HEK293 (cell line): ENCODE measurements at regions not wholly inside any gene's neighbourhood (a gene's known extent, or its start where the extent isn't known, plus 50 kb on each side); places are given as distances from the start of the nearest gene placed in this dataset.

Experiments
- ATF2 ChIP-seq: fragments of 450-650 bp; formaldehyde crosslinking; IDR thresholded peaks from 2 replicates; pipeline ENCODE4 v1.5.1; 2016; ENCODE audit warnings: missing biosample characterization, missing genetic modification characterization, low read depth
- GFI1B ChIP-seq: fragments of 450-650 bp; formaldehyde crosslinking; IDR thresholded peaks from 2 replicates; pipeline ENCODE4 v1.5.1; 2016; ENCODE audit warnings: missing biosample characterization, missing genetic modification characterization
- IKZF3 ChIP-seq: fragments of 450-650 bp; IDR thresholded peaks from 2 replicates; pipeline ENCODE4 v1.5.0; 2018; ENCODE audit warnings: missing biosample characterization, mild to moderate bottlenecking, missing genetic modification characterization, moderate library complexity
- KLF10 ChIP-seq: fragments of 450-650 bp; IDR thresholded peaks from 2 replicates; pipeline ENCODE4 v1.5.1; 2018; ENCODE audit warnings: missing biosample characterization, mild to moderate bottlenecking, missing genetic modification characterization
- KLF7 ChIP-seq: fragments of 450-650 bp; formaldehyde crosslinking; IDR thresholded peaks from 2 replicates; pipeline ENCODE4 v1.5.1; 2016; ENCODE audit warnings: missing biosample characterization, missing genetic modification characterization, borderline replicate concordance
- KLF8 ChIP-seq: fragments of 450-650 bp; formaldehyde crosslinking; IDR thresholded peaks from 2 replicates; pipeline ENCODE4 v1.5.1; 2016; ENCODE audit warnings: missing biosample characterization, missing genetic modification characterization
- REPIN1 ChIP-seq: fragments of 450-650 bp; formaldehyde crosslinking; IDR thresholded peaks from 2 replicates; pipeline ENCODE4 v1.5.1; 2017; ENCODE audit warnings: missing biosample characterization, missing genetic modification characterization, low read depth
- SP2 ChIP-seq: fragments of 450-650 bp; formaldehyde crosslinking; IDR thresholded peaks from 2 replicates; pipeline ENCODE4 v1.5.1; 2016; ENCODE audit warnings: missing biosample characterization, missing genetic modification characterization
- SP3 ChIP-seq: fragments of 450-650 bp; formaldehyde crosslinking; IDR thresholded peaks from 2 replicates; pipeline ENCODE4 v1.5.1; 2016; ENCODE audit warnings: missing biosample characterization, missing genetic modification characterization
- TRIM28 ChIP-seq: IDR thresholded peaks from 2 replicates; pipeline ENCODE4 v1.6.1; 2011; ENCODE audit warnings: low read length, control low read depth, borderline replicate concordance
- ZBTB8A ChIP-seq: fragments of 450-650 bp; formaldehyde crosslinking; IDR thresholded peaks from 2 replicates; pipeline ENCODE4 v1.5.1; 2016; ENCODE audit warnings: missing biosample characterization, missing genetic modification characterization
- ZNF24 ChIP-seq: fragments of 450-650 bp; formaldehyde crosslinking; IDR thresholded peaks from 2 replicates; pipeline ENCODE4 v1.5.1; 2016; ENCODE audit warnings: missing biosample characterization, missing genetic modification characterization
- ZNF335 ChIP-seq: fragments of 450-650 bp; formaldehyde crosslinking; conservative IDR thresholded peaks from 2 replicates; pipeline ENCODE4 v1.5.1; 2016; ENCODE audit warnings: missing biosample characterization, missing genetic modification characterization
- ZNF341 ChIP-seq: fragments of 450-650 bp; formaldehyde crosslinking; IDR thresholded peaks from 2 replicates; pipeline ENCODE4; 2016; ENCODE audit warnings: low read depth, missing biosample characterization, missing genetic modification characterization
- ZNF362 ChIP-seq: fragments of 450-650 bp; formaldehyde crosslinking; IDR thresholded peaks from 2 replicates; pipeline ENCODE4 v1.5.1; 2016; ENCODE audit warnings: missing biosample characterization, missing genetic modification characterization
- ZNF580 ChIP-seq: fragments of 450-650 bp; formaldehyde crosslinking; IDR thresholded peaks from 2 replicates; pipeline ENCODE4 v1.5.1; 2016; ENCODE audit warnings: missing biosample characterization, missing genetic modification characterization
- ZNF600 ChIP-seq: fragments of 450-650 bp; formaldehyde crosslinking; IDR thresholded peaks from 2 replicates; pipeline ENCODE4 v1.5.1; 2016; ENCODE audit warnings: missing biosample characterization, missing genetic modification characterization
- ZNF629 ChIP-seq: fragments of 450-650 bp; formaldehyde crosslinking; IDR thresholded peaks from 2 replicates; pipeline ENCODE4 v1.5.1; 2017; ENCODE audit warnings: missing biosample characterization, missing genetic modification characterization
- ZNF660 ChIP-seq: fragments of 450-650 bp; IDR thresholded peaks from 2 replicates; pipeline ENCODE4 v1.5.1; 2018; ENCODE audit warnings: missing biosample characterization, mild to moderate bottlenecking, missing genetic modification characterization
- ZNF76 ChIP-seq: fragments of 450-650 bp; formaldehyde crosslinking; IDR thresholded peaks from 2 replicates; pipeline ENCODE4; 2016; ENCODE audit warnings: low read depth, missing biosample characterization, missing genetic modification characterization, borderline replicate concordance
- ZNF830 ChIP-seq: fragments of 450-650 bp; IDR thresholded peaks from 2 replicates; pipeline ENCODE4 v1.5.0; 2018; ENCODE audit warnings: missing biosample characterization, missing genetic modification characterization, low read depth, mild to moderate bottlenecking, moderate library complexity
- TF ChIP-seq, protein P1 (sequence below): fragments of 450-650 bp; formaldehyde crosslinking; IDR thresholded peaks from 2 replicates; pipeline ENCODE4 v1.5.1; 2016; ENCODE audit warnings: missing biosample characterization, missing genetic modification characterization
- TF ChIP-seq, protein P2 (sequence below): fragments of 450-650 bp; formaldehyde crosslinking; IDR thresholded peaks from 2 replicates; pipeline ENCODE4 v1.5.1; 2016; ENCODE audit warnings: missing biosample characterization, missing genetic modification characterization
- TF ChIP-seq, protein P3 (sequence below): fragments of 450-650 bp; formaldehyde crosslinking; IDR thresholded peaks from 2 replicates; pipeline ENCODE4 v1.5.1; 2016; ENCODE audit warnings: missing biosample characterization, missing genetic modification characterization
- TF ChIP-seq, protein P4 (sequence below): fragments of 450-650 bp; formaldehyde crosslinking; IDR thresholded peaks from 2 replicates; pipeline ENCODE4 v1.5.1; 2016; ENCODE audit warnings: missing biosample characterization, missing genetic modification characterization

- TF ChIP-seq, protein P1, sequence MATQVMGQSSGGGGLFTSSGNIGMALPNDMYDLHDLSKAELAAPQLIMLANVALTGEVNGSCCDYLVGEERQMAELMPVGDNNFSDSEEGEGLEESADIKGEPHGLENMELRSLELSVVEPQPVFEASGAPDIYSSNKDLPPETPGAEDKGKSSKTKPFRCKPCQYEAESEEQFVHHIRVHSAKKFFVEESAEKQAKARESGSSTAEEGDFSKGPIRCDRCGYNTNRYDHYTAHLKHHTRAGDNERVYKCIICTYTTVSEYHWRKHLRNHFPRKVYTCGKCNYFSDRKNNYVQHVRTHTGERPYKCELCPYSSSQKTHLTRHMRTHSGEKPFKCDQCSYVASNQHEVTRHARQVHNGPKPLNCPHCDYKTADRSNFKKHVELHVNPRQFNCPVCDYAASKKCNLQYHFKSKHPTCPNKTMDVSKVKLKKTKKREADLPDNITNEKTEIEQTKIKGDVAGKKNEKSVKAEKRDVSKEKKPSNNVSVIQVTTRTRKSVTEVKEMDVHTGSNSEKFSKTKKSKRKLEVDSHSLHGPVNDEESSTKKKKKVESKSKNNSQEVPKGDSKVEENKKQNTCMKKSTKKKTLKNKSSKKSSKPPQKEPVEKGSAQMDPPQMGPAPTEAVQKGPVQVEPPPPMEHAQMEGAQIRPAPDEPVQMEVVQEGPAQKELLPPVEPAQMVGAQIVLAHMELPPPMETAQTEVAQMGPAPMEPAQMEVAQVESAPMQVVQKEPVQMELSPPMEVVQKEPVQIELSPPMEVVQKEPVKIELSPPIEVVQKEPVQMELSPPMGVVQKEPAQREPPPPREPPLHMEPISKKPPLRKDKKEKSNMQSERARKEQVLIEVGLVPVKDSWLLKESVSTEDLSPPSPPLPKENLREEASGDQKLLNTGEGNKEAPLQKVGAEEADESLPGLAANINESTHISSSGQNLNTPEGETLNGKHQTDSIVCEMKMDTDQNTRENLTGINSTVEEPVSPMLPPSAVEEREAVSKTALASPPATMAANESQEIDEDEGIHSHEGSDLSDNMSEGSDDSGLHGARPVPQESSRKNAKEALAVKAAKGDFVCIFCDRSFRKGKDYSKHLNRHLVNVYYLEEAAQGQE (tag by site-specific recombination), result peak; percentile 76; the same call in 1 of the 2 replicates
- TF ChIP-seq ZNF335, result peak; percentile 44; the same call in 1 of the 2 replicates
- peak; percentile 51; the same call in 1 of the 2 replicates for TF ChIP-seq ZNF76
- TF ChIP-seq TRIM28, result 0 out of 2 replicates have a peak, but pooled peaks have one; percentile 47
- TF ChIP-seq SP2 (tag by site-specific recombination), result peak; percentile 88
- TF ChIP-seq, protein P2, sequence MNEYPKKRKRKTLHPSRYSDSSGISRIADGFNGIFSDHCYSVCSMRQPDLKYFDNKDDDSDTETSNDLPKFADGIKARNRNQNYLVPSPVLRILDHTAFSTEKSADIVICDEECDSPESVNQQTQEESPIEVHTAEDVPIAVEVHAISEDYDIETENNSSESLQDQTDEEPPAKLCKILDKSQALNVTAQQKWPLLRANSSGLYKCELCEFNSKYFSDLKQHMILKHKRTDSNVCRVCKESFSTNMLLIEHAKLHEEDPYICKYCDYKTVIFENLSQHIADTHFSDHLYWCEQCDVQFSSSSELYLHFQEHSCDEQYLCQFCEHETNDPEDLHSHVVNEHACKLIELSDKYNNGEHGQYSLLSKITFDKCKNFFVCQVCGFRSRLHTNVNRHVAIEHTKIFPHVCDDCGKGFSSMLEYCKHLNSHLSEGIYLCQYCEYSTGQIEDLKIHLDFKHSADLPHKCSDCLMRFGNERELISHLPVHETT (tag by site-specific recombination), result peak; percentile 59; the same call in 1 of the 2 replicates
- TF ChIP-seq, protein P3, sequence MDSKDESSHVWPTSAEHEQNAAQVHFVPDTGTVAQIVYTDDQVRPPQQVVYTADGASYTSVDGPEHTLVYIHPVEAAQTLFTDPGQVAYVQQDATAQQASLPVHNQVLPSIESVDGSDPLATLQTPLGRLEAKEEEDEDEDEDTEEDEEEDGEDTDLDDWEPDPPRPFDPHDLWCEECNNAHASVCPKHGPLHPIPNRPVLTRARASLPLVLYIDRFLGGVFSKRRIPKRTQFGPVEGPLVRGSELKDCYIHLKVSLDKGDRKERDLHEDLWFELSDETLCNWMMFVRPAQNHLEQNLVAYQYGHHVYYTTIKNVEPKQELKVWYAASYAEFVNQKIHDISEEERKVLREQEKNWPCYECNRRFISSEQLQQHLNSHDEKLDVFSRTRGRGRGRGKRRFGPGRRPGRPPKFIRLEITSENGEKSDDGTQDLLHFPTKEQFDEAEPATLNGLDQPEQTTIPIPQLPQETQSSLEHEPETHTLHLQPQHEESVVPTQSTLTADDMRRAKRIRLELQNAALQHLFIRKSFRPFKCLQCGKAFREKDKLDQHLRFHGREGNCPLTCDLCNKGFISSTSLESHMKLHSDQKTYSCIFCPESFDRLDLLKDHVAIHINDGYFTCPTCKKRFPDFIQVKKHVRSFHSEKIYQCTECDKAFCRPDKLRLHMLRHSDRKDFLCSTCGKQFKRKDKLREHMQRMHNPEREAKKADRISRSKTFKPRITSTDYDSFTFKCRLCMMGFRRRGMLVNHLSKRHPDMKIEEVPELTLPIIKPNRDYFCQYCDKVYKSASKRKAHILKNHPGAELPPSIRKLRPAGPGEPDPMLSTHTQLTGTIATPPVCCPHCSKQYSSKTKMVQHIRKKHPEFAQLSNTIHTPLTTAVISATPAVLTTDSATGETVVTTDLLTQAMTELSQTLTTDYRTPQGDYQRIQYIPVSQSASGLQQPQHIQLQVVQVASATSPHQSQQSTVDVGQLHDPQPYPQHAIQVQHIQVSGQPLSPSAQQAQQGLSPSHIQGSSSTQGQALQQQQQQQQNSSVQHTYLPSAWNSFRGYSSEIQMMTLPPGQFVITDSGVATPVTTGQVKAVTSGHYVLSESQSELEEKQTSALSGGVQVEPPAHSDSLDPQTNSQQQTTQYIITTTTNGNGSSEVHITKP (tag by site-specific recombination), result peak; percentile 56
- TF ChIP-seq ZBTB8A (tag by site-specific recombination), result peak; percentile 69
- peak; percentile 61 for TF ChIP-seq KLF8 (tag by site-specific recombination)
- 0 out of 2 replicates have a peak, but pooled peaks have one; percentile 13 for TF ChIP-seq IKZF3
- peak; percentile 99 for TF ChIP-seq ATF2 (tag by site-specific recombination)
- peak; percentile 62 for TF ChIP-seq GFI1B (tag by site-specific recombination)
- TF ChIP-seq KLF10 (tag by site-specific recombination), result peak; percentile 13; the same call in 1 of the 2 replicates
- TF ChIP-seq ZNF341 (tag by site-specific recombination), result no peak
- TF ChIP-seq ZNF24 (tag by site-specific recombination), result peak; percentile 77; the same call in 1 of the 2 replicates
- TF ChIP-seq ZNF362 (tag by site-specific recombination), result peak; percentile 53; the same call in 1 of the 2 replicates
- TF ChIP-seq, protein P4, sequence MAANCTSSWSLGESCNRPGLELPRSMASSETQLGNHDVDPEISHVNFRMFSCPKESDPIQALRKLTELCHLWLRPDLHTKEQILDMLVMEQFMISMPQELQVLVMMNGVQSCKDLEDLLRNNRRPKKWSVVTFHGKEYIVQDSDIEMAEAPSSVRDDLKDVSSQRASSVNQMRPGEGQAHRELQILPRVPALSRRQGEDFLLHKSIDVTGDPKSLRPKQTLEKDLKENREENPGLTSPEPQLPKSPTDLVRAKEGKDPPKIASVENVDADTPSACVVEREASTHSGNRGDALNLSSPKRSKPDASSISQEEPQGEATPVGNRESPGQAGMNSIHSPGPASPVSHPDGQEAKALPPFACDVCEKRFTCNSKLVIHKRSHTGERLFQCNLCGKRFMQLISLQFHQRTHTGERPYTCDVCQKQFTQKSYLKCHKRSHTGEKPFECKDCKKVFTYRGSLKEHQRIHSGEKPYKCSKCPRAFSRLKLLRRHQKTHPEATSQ (tag by site-specific recombination), result peak; percentile 60; the same call in 1 of the 2 replicates
- TF ChIP-seq ZNF660 (tag by site-specific recombination), result peak; percentile 80
- TF ChIP-seq ZNF830 (tag by site-specific recombination), result no peak
- peak; percentile 26; the same call in 1 of the 2 replicates for TF ChIP-seq REPIN1
- TF ChIP-seq KLF7, result peak; percentile 40; the same call in 1 of the 2 replicates
- peak; percentile 17; the same call in 1 of the 2 replicates for TF ChIP-seq ZNF580 (tag by site-specific recombination)
- TF ChIP-seq ZNF629 (tag by site-specific recombination), result peak; percentile 100
- peak; percentile 52; the same call in 1 of the 2 replicates for TF ChIP-seq SP3 (tag by site-specific recombination)
- peak; percentile 41 for TF ChIP-seq ZNF600
Observed at GRCh38 chr6:27838058-27838944, 73.9 kb downstream of the OR2B2 start (continued).
